ENCODE measurements at regions not wholly inside any gene's neighbourhood (a gene's known extent, or its start where the extent isn't known, plus 50 kb on each side); places are given as distances from the start of the nearest gene placed in this dataset.

GRCh38 chr14:94929354-94929753, 159.4 kb upstream of the GSC start:
- TF ChIP-seq CTCF (IDR thresholded peaks at IDR 0.05) (no peak), POLR2A (IDR thresholded peaks at IDR 0.05) (no peak)
